Embryonic facial prominence (tissue), 1 donor: ENCODE measurements at regions not wholly inside any gene's neighbourhood (a gene's known extent, or its start where the extent isn't known, plus 50 kb on each side); places are given as distances from the start of the nearest gene placed in this dataset.
"Not testable (repeated sequence)": the region's sequence is repeated elsewhere in the genome, so short reads cannot be mapped to it uniquely, and the experiment has no call there.

ENCODE experiments used
- DNase-seq: peaks from one replicate; pipeline ENCODE4 v3.0.0-alpha.2; 2016; ENCODE audit errors: extremely low spot score

GRCh38 chr11:91047882-91048281, 825.0 kb upstream of the CHORDC1 start:
- no peak for DNase-seq

GRCh38 chr11:91046261-91046660, 823.4 kb upstream of the CHORDC1 start:
- no peak for DNase-seq

GRCh38 chr11:91041626-91042025, 818.8 kb upstream of the CHORDC1 start:
- no peak for DNase-seq

GRCh38 chr11:91023731-91024130, 800.9 kb upstream of the CHORDC1 start:
- no peak for DNase-seq

GRCh38 chr11:91011503-91011902, 788.7 kb upstream of the CHORDC1 start:
- DNase-seq: no peak

- no peak for DNase-seq
Measured at GRCh38 chr11:91005458-91005857, 782.6 kb upstream of the CHORDC1 start.

GRCh38 chr11:90997241-90997640, 774.4 kb upstream of the CHORDC1 start:
- DNase-seq: no peak

- DNase-seq: not testable (repeated sequence)
Measured at GRCh38 chr11:90972159-90972558, 749.3 kb upstream of the CHORDC1 start.

- DNase-seq: no peak
Measured at GRCh38 chr11:90947930-90948329, 725.1 kb upstream of the CHORDC1 start.

- no peak for DNase-seq
Measured at GRCh38 chr11:90930252-90930651, 707.4 kb upstream of the CHORDC1 start.

- no peak for DNase-seq
Measured at GRCh38 chr11:90919332-90919731, 696.5 kb upstream of the CHORDC1 start.

GRCh38 chr11:90916706-90917105, 693.9 kb upstream of the CHORDC1 start:
- no peak for DNase-seq

GRCh38 chr11:90913131-90913668, 690.4 kb upstream of the CHORDC1 start:
- no peak for DNase-seq

- no peak for DNase-seq
Measured at GRCh38 chr11:90912631-90913030, 689.8 kb upstream of the CHORDC1 start.

GRCh38 chr11:90911192-90911591, 688.3 kb upstream of the CHORDC1 start:
- DNase-seq: no peak

GRCh38 chr11:90908074-90908473, 685.2 kb upstream of the CHORDC1 start:
- DNase-seq: no peak

GRCh38 chr11:90895850-90896249, 673.0 kb upstream of the CHORDC1 start:
- DNase-seq: no peak

- no peak for DNase-seq
Measured at GRCh38 chr11:90890347-90890746, 667.5 kb upstream of the CHORDC1 start.

- DNase-seq: no peak
Measured at GRCh38 chr11:90884181-90884580, 661.3 kb upstream of the CHORDC1 start.

- DNase-seq: no peak
Measured at GRCh38 chr11:90874986-90875385, 652.1 kb upstream of the CHORDC1 start.

- DNase-seq: no peak
Measured at GRCh38 chr11:90874281-90874680, 651.4 kb upstream of the CHORDC1 start.

- DNase-seq: no peak
Measured at GRCh38 chr11:90867416-90867815, 644.6 kb upstream of the CHORDC1 start.

- no peak for DNase-seq
Measured at GRCh38 chr11:90856790-90857189, 633.9 kb upstream of the CHORDC1 start.

GRCh38 chr11:90855531-90855930, 632.7 kb upstream of the CHORDC1 start:
- DNase-seq: no peak
